ENCODE measurements at regions not wholly inside any gene's neighbourhood (a gene's known extent, or its start where the extent isn't known, plus 50 kb on each side); places are given as distances from the start of the nearest gene placed in this dataset.

DNA sequence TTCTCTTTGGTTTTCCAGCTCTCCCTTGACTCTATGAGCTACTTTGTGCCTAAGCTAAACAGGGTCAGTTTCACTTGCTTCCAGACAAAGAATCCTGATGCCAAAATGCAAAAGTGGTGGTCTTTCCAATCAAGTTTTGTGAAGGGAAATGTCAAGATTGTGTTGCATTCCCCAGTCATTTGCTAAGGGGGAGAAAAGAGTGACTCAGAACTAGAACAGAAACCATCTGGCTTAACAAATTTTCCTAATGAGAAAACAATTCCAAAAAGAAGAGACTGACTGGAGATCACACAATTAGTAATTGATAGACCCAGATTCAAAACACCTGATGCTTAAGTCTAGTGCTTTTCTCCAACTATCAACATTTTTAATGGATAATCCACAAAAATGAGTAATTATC is 235.1 kb upstream of the DIO2 start:
- Histone ChIP-seq H3K36me3 (no peaks in the 10 kb centered on the region), H3K9me3 (no peaks in the 10 kb centered on the region), H3K4me3 (no peak overlapping the region), H3K27me3 (no peaks in the 10 kb centered on the region), H3K27ac (no peak overlapping the region), H3K4me1 (no peaks in the 10 kb centered on the region)
- ATAC-seq = no peak
- no peak for DNase-seq
- intact Hi-C loops (cut with DNase I; ENCODE audit: low total_unique reads) = no loop called here
- in situ Hi-C loops (cut with MboI; ENCODE audit: low sequenced_read_pairs in 4 of 4) = no loop called here
- no peak for TF ChIP-seq POLR2A (IDR thresholded peaks at IDR 0.05)
- TF ChIP-seq, protein P1, sequence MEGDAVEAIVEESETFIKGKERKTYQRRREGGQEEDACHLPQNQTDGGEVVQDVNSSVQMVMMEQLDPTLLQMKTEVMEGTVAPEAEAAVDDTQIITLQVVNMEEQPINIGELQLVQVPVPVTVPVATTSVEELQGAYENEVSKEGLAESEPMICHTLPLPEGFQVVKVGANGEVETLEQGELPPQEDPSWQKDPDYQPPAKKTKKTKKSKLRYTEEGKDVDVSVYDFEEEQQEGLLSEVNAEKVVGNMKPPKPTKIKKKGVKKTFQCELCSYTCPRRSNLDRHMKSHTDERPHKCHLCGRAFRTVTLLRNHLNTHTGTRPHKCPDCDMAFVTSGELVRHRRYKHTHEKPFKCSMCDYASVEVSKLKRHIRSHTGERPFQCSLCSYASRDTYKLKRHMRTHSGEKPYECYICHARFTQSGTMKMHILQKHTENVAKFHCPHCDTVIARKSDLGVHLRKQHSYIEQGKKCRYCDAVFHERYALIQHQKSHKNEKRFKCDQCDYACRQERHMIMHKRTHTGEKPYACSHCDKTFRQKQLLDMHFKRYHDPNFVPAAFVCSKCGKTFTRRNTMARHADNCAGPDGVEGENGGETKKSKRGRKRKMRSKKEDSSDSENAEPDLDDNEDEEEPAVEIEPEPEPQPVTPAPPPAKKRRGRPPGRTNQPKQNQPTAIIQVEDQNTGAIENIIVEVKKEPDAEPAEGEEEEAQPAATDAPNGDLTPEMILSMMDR (IDR thresholded peaks at IDR 0.05 in 4 of 5, conservative IDR thresholded peaks at IDR 0.05 in 1 of 5) = no peak

DNA sequence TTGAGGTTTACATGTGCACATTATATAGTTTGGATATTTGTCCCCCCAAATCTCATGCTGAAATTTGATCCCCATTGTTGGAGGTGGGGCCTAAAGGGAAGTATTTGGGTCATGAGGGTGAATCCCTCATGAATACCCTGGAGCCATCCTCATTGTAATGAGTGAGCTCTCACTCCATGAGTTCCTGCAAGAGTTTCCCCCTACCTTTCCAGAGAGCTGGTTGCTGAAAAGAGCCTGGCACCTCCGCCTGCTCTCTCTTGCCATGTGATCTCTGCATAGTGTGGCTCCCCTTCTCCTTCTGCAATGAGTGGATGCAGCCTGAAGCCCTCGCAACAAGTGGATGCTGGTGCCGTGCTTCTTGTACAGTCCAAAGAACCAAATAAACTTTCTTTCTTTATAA is 234.3 kb upstream of the DIO2 start:
- no peak for DNase-seq
- in situ Hi-C loops (cut with MboI; ENCODE audit: low sequenced_read_pairs in 4 of 4) (no loop called here), intact Hi-C loops (cut with DNase I; ENCODE audit: low total_unique reads) (no loop called here)
- H3K27ac ChIP-seq = no peak overlapping the region
- no peak for ATAC-seq
- H3K9me3 ChIP-seq = no peaks in the 10 kb centered on the region
- TF ChIP-seq POLR2A (IDR thresholded peaks at IDR 0.05) = no peak
- TF ChIP-seq, protein P1 (IDR thresholded peaks at IDR 0.05 in 4 of 5, conservative IDR thresholded peaks at IDR 0.05 in 1 of 5) = no peak
- no peaks in the 10 kb centered on the region for H3K36me3 ChIP-seq
- H3K4me1 ChIP-seq = no peaks in the 10 kb centered on the region
- H3K4me3 ChIP-seq = no peak overlapping the region
- no peaks in the 10 kb centered on the region for H3K27me3 ChIP-seq

DNA sequence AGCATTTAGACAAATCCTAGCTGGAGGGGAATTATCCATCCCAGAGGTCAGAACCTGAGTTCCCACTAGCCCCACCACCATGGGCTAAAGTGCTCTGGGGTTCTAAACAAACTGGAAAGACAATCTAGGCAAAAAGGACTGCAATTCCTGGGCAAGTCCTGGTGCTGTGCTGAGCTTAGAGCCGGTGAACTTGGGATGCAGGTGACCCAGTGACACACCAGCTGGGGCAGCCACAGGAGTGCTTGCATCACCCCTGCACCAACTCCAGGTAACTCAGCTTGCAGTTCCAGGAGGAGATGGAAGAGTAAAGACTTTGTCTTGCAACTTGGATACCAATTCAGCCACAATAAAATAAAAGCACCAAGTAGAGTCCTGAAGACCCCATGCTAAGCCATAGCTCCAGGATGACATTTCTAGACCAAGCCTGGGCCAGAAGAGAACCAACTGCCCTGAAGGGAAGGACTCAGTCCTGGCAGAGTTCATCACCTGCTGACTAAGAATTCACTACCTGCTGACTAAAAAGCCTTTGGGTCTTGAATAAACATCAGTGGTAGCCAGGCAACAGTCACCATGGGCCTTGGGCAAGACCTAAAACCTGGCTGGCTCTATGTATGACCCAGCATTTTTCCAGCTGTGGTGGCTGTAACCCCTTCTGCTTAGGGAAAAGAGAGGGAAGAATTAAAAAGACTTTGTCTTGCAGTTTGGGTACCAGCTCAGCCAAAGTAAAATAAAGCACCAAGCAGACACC is 223.4 kb upstream of the DIO2 start:
- TF ChIP-seq POLR2A (IDR thresholded peaks at IDR 0.05) = no peak
- TF ChIP-seq, protein P1 (IDR thresholded peaks at IDR 0.05 in 4 of 5, conservative IDR thresholded peaks at IDR 0.05 in 1 of 5) = no peak
- Histone ChIP-seq H3K27me3 (no peaks in the 10 kb centered on the region), H3K36me3 (no peaks in the 10 kb centered on the region), H3K9me3 (no peaks in the 10 kb centered on the region), H3K4me3 (no peak overlapping the region), H3K27ac (no peak overlapping the region), H3K4me1 (no peaks in the 10 kb centered on the region)
- intact Hi-C loops (cut with DNase I; ENCODE audit: low total_unique reads) = no loop called here
- DNase-seq (no peak), ATAC-seq (no peak)
- in situ Hi-C loops (cut with MboI; ENCODE audit: low sequenced_read_pairs in 4 of 4) = no loop called here

DNA sequence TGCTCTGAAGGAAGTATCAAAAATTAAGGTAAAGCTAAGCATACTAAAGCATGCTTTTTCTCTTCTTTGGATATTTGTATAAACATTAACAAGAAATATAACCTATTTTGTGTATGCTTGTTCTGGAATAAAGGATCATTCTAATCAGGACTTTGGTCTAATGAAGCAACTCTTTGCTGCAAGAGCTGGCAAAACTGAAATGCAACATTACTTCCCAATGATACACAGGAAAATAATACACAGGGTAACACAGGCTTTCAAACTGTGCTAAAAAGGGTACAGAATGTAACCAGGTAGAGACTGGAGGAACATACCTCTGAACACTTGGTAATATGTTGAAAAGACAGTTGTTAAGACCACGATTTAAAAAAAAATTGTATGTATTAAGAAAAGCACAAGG is 222.5 kb upstream of the DIO2 start:
- DNase-seq = no peak
- no peak for ATAC-seq
- intact Hi-C loops (cut with DNase I; ENCODE audit: low total_unique reads) = no loop called here
- H3K36me3 ChIP-seq = no peaks in the 10 kb centered on the region
- TF ChIP-seq, protein P1 (IDR thresholded peaks at IDR 0.05 in 4 of 5, conservative IDR thresholded peaks at IDR 0.05 in 1 of 5) = no peak
- TF ChIP-seq POLR2A (IDR thresholded peaks at IDR 0.05) = no peak
- H3K4me1 ChIP-seq = peaks cover 0 to 2% of the 10 kb centered on the region in 2 donors
- no peak overlapping the region for H3K4me3 ChIP-seq
- in situ Hi-C loops (cut with MboI; ENCODE audit: low sequenced_read_pairs in 4 of 4) = no loop called here
- H3K27me3 ChIP-seq = no peaks in the 10 kb centered on the region
- H3K27ac ChIP-seq = no peak overlapping the region
- no peaks in the 10 kb centered on the region for H3K9me3 ChIP-seq

DNA sequence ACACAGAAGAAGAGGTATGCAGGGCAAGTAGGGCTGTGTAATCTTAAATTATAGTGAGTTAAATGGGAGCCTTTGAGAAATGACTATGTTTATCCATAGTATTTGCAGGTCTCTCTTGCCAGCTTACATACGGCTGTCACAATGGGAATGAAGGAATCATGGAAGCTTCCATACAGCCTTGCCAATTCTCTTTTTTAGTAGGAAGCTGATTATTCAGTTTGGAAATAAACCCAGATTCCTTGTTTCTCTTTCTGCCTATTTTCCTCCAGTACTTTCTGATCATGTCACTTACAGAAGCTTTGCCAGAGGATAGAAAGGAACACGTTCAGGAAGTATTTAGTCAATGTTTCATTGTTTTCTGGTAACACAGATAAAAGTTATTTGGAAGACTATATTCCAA is 217.4 kb upstream of the DIO2 start:
- Histone ChIP-seq H3K9me3 (no peaks in the 10 kb centered on the region), H3K4me1 (peaks cover 0 to 6% of the 10 kb centered on the region in 2 donors), H3K27me3 (no peaks in the 10 kb centered on the region), H3K27ac (no peak overlapping the region), H3K4me3 (no peak overlapping the region), H3K36me3 (no peaks in the 10 kb centered on the region)
- intact Hi-C loops (cut with DNase I; ENCODE audit: low total_unique reads) = no loop called here
- TF ChIP-seq, protein P1 (IDR thresholded peaks at IDR 0.05 in 4 of 5, conservative IDR thresholded peaks at IDR 0.05 in 1 of 5) = no peak
- TF ChIP-seq POLR2A (IDR thresholded peaks at IDR 0.05) = no peak
- in situ Hi-C loops (cut with MboI; ENCODE audit: low sequenced_read_pairs in 4 of 4) = no loop called here
- DNase-seq = no peak
- ATAC-seq = no peak
